GM19455 (cell line): ENCODE measurements at regions not wholly inside any gene's neighbourhood (a gene's known extent, or its start where the extent isn't known, plus 50 kb on each side); places are given as distances from the start of the nearest gene placed in this dataset.
"Not testable (repeated sequence)": the region's sequence is repeated elsewhere in the genome, so short reads cannot be mapped to it uniquely, and the experiment has no call there.

Experiments used
- ATAC-seq: cut with Tn5 transposase; IDR thresholded peaks from one replicate; pipeline ENCODE4 v1.9.1; 2021; ENCODE audit not compliant: unreplicated experiment

DNA sequence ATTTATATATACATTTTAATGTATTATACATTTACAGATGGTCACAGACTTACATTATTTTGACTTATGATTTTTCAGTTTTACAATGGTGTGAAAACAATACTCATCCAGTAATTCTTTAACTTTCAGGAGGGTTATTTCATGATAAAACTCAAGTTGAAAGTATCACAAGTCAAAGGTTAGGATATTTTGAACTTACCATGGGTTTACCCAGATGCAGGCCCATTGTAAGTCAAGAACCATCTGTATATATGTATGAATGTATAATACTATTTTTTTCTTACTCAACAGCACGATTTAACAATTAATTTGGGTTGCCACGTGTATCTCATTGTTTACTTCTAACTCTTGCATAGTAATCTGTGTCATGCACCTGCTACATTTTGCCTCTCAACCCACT, 1002.0 kb downstream of the OTOL1 start:
- ATAC-seq = no peak

DNA sequence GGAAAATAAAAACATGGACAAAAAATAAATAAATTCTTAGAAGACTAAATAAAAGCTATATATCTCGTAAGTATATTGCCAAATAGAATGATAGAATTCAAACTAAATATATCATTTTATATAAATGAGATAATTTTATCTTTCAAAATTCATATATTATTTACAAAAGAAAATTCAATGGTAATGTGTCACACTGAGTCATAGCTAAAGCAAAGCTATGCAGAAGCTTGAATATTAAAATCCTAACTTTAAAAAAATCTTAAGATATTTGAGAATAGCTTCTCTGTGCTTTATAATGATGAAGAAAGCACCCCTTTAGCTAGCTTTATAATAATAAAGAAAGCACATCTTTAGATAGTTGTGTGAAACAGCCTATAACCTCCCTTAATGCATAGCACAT, 1010.8 kb downstream of the OTOL1 start:
- no peak for ATAC-seq

DNA sequence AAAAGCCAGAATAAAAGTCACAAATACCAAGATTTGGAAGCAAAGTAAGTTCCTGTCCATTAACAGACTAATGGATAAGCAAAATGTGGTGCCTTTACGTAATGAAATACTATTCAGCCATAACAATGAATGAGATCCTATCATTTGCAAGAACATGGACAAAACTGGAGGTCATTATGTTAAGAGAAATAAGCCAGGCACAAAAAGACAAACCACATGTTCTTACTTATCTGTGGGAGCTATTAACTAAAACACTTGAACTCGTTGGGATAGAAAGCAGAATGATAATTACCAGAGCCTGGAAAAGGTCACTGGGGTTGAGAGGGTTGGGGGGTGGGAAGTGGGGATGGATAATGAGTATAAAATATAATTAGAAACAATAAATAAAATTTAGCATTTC, 1015.9 kb downstream of the OTOL1 start:
- no peak for ATAC-seq

DNA sequence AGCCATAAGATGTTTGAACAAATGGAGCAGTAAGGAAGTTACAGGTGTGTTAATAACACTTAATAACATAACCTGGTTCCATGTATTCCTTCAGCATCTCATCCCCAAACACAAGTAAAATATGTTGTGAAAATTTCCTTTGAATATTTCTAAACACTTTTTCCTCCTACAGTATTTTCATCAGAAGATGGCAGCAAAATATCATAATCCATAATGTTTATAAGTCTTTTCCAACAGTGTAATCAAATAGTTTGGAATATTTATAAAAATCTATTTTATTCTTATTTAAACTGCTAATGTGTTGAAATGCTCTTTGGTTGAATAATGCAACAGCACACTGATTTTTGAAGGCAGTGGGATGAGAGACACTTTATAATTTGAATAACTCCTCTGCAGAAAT, 1020.5 kb downstream of the OTOL1 start:
- no peak for ATAC-seq

DNA sequence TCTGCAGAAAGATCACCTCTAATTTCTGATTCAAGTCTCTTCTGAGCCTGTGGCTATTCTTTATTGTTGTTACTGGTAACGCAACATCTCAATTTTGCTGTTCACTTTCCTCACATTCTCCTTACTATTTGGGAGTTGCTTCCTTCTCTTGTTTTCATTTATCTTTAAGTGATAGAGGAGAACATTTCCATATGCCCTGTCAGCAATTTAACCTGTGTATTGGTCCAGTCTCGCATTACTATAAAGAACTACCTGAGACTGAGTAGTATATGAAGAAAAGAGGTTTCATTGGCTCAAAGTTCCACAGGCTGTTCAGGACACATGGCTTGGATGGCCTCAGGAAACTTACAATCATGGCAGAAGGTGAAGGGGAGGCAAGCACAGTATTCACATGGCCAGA, 1025.1 kb downstream of the OTOL1 start:
- ATAC-seq = no peak

DNA sequence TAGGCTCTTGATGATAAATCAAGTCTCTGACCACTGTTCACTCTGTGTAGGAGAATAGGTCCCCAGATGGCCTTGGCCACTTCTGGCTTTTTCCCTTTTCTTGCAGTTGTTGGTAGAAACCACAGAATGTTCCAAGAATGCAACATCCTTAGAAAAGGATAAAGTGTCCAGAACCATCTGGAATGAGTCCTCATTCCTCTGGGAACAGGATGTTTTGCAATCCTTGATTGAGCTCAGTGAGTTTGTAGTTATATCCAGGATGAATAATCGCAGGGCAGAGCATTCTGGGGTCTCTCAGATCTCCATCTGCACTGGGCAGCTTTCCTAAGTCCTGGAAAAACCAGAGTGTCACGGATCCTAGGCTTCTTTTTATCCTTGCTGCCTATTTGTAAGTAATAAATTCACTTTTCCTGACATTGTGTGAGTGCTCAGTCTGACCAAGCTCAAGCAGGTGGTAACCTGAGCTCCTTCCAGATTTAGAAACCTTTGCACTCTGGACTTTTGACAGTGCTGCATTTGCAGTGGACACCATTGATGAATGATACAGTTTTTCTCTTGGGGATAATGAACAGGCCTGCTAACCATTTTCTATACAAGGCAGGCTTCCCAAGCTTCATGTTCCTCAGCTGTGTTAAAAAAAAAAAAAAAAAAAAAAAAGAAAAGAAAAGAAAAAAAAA, 1028.6 kb downstream of the OTOL1 start:
- ATAC-seq = no peak

DNA sequence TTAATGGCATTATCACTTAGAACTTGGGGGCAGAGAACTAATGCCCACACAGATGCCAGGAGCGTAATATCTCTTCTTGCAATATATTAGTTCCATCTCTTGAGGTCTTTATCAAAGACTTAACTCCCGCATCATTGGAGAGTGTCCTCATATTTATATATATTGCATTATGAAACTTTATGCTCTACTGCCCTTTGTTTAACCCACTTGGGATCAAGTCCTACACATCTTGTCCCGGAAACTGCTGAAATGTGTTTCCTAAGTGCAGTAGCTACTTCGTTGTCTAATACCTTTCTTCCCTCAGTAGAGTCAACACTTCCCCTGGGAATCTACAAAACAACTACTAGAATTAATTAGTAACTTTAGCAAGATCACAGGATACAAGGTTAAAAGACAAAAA, 1029.2 kb downstream of the OTOL1 start:
- no peak for ATAC-seq

DNA sequence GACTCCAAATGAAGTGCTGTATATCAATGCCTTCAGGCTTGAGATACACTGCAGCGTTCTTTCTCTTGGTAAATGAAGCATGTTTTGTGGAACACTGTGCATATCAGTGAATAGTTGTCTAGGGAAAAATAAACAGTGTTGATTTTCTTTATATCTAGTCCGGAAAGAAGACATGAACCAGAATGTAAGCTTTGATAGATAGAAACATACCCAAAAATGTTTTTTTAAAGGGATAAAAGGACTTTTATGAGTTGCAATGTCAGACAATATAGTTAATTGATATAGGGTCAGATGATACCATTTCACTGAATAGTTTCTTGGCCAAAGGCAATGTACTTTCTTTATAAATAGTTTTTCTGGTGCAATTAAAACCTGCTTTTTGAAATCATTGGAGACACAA, 1037.8 kb downstream of the OTOL1 start:
- ATAC-seq = no peak

DNA sequence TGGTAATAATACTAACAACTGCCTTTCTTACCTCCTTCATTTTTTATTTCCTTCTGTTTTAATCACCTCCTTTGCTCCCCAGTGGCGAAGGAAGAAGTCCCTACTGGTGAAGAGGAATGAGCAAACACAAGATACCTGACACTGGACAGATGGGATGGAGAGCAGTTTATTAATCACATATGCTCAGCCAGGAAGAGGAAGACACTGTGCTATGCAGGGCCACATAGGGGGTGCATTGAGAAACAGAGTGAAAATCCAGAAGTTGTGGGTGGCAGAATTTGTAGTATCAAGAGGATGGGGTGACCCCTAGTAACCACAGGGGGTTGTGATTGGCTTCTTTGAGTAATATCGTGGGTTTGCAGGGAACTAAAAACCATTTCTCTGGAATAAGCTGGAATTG, 1041.9 kb downstream of the OTOL1 start:
- ATAC-seq = no peak

DNA sequence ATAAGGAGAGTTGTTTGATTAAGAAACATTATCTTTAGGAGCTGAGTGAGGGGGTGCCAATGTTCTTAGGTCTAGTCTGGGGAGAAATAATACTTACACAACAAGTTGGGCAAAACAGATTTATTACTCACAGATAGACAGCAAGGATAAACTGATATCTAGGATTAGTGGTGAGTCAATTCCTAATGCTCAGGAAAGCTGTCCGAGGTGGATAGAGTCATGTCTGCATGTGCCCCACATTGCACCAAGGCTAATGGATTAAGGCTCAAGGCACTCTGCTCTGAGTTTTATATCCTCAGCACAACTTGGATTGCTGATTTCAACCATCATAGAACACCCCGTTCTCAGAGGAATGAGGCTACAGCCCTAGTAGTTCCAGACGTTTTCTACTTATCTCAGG, 1042.3 kb downstream of the OTOL1 start:
- no peak for ATAC-seq

DNA sequence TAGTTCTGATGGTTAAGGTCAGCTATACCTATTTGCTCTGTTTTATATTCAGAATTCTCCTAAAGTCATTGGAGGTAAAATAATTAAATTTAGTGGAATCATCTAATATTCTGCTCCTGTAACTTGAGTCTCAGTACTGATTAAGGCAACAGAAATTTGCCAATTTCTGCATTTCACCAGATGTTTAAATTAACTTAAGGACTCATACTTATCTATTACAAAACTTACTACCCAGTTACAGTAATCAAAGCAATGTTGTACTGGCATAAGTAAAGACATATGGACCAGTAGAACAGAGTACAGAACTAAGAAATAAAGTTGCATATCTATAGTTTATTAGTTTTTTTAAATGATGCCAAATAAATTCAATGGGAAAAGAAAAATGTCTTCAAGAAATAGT, 1043.8 kb downstream of the OTOL1 start:
- no peak for ATAC-seq

DNA sequence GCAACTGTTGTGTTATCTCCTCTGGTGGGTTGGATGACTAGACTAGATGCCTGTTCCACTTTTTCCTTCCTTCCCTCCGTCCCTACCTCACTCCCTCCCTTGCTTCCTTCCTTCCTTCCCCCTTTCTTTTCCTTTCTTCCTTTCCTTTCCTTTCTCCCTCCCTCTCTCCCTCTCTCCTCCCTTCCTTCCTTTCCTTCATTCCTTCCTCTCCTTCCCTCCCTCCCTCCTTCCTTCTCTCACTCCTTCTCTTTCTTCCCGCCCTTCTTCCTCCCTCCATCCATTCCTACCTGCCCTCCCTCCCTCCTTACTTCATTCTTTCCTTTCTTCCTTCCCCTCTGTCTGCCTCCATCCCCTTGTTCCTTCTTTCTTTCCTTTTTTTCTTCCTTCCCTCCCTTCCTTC, 1045.3 kb downstream of the OTOL1 start:
- no peak for ATAC-seq

DNA sequence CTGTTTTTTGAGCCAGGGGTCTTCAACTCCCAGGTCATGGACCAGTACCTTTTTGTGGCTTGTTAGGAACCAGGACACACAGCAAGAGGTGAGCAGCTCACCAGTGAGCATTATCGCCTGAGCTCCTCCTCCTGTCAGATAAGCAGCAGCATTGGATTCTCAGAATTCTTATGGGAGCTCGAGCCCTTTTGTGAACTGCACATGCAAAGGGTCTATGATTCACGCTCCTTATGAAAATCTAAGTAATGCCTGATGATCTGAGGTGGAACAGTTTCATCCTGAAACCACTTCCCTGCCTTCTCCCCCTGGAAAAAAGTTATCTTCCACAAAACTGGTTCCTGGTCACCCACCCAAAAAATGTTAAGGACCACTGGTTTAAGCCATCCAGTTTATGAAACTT, 1047.6 kb downstream of the OTOL1 start:
- no peak for ATAC-seq

DNA sequence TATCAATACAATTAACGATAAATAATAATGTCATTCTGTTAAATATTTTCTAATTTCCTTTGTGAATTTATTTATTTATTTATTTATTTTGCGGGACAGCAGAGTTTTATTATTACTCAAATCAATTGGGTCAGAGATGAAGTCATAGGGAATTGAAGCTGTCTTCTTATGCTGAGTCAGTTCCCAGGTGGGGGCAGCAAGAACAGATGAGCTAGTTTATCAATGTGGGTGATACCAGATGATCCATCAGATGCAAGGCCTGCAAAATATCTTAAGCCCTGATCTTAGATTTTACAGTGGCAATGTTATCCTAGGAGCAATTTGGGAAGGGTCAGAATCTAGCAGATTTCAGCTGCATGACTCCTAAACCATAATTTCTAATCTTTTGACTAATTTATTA, 1050.3 kb downstream of the OTOL1 start:
- ATAC-seq = no peak

DNA sequence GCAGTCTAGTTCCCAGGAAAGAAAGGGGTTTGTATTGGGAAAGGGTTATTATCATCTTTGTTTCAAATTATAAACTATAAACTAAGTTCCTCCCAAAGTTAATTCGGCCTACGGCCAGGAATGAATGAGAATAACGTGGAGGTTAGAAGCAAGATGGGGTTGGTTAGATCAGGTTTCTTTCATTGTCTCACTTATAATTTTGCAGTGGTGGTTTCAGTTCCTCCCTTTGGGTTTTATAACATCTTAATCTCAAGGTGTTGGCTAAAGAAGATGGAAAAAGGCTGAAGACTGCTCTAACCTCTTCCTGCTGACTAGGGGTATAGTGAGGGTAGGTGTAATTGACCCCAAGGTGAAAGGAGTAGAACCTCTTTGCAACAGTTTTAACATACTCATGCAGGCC, 1050.7 kb downstream of the OTOL1 start:
- no peak for ATAC-seq

DNA sequence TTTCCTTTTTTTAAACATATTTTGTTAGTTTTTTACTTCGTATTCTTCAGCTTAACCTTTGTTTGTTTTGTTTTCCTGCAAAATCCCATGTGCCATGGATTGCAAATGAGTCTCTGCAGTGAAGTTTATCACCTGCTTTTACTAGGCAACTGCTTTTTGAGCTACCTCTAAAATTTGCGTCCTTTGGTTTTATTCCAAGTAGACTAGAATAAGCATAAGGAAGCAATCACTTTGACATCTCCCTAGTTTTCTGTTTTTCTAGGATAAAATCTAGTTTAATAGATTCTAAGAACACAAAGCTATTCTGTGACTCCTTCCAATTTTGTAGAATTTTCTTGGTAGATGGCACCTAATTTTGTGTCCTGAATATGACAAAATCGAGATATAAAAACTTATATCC, 1059.2 kb downstream of the OTOL1 start:
- ATAC-seq = no peak

DNA sequence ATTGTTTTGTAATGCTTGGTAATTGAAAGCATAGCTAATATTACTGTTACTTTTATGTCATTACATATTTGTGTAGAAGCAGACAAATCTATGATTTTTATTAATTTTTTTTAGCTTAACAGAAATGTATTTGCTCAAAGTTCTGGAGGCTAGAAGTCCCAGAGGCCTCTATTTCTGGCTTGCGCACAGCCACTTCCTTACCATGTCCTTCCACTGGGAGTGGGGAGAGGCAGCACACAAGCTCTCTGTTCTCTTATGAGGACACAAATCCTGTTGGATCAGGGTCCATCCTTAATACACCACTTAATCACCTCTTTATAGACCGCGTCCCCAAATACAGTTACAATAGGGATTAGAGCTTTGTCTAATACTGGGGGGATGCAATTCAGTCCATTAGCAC, 1061.4 kb downstream of the OTOL1 start:
- no peak for ATAC-seq

DNA sequence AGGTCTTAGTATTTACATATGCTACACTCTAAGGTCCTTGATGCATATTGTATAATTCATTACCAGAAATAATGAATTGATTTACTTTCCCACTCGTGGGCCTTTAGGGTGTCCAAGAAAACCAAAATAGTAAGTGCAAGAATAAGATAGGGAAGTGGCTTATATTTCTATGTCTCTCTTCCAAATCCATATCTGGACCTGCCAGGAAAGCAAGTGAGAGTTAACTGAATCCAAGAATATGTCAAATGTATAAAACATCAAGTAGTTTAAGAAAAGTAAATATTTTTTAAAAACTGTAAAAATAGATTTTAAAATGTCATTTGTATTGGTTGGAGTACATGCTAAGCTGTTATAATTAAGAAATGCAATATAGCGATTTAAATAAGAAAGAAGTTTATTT, 1072.1 kb downstream of the OTOL1 start:
- no peak for ATAC-seq

DNA sequence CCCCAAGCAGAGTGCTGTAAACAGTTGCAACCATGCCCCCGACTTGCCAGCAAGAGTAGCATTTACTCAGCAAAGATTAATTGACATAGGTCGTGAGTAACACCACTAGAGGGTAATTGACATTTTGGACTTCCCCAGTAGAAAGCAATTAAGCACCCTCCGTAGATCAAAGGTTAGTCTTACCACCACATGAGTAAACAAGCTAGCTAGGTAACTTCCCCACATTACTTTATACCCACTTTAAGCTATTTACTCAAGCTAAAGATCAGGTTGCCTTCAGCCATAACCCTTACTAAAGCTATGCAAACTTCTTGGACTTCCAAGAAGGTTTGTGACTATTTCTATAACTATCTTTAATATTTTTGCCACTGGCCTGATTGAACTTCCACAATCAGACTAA, 1072.7 kb downstream of the OTOL1 start:
- no peak for ATAC-seq

DNA sequence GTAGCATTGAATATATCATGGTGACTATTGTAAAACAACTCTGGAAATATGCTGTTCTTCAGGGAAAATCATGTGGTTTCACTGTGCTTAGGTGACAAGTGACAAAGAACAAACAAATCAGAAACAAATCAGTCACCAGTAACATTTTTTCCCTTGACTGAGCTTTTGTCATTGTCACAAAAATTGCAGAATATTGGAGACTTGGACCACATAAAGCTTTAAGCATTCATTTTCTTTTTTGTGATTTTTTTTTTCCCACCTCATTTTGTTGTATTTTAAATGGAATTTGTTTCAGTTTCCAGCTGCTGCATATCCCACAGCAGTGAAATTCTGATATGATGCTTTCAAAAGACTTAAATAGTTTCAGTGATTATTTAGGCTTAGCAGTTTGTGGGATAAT, 1088.4 kb downstream of the OTOL1 start:
- ATAC-seq = no peak

DNA sequence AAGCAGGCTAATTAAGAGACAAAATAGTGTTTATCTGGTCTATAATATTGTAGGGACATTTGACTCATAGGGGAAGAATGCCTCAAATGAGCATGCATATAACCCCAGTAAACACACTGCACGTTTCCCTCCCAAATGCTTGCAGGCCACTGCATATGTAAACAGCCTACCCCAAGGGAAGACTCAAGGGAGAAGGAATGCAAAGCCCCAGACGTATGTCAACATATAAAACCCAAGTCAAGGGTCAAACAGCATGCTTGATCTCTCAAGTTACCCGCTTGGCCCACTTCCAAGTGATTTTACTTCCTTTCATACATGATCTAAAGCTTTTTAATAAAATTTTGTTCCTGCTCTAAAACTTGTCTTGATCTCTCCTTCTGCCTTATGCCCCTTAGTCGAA, 1090.0 kb downstream of the OTOL1 start:
- no peak for ATAC-seq

DNA sequence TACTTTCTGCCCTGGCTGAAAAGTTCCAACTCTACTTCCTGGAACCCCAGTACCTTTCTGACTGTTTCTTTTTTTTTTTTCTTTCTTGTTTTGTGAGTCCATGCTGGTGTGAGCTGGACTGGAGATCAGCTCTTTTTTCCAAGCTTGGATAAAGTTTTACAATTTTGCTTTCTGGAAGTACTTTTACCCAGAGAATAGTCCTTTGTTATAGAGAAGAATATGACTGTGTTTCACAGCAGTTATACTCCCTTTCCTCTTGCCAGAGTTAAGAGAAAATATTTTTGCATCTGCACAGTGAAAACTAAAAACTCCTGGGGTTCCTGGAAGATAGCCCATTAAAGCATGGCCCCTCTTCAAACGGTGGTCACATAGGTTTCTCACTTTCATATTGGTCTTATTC, 1100.6 kb downstream of the OTOL1 start:
- no peak for ATAC-seq

DNA sequence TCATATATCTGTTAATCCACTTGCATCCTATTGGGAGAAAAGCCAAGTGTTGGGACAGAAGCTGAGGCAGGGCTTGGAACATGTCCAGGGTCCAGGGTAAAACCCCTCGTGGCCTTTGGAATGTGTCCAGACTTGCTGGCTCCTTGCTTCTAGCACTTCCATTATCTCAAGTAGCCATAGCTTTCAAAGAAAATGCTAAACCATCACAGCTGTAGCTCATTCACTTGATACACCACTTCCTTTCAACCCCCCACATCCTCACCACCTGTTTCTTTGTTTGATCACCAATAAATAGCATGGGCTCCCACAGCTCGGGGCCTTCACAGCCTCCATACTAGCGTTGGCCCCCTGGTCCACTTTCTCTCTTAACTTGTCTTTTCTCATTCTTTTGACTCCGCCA, 1101.9 kb downstream of the OTOL1 start:
- not testable (repeated sequence) for ATAC-seq

DNA sequence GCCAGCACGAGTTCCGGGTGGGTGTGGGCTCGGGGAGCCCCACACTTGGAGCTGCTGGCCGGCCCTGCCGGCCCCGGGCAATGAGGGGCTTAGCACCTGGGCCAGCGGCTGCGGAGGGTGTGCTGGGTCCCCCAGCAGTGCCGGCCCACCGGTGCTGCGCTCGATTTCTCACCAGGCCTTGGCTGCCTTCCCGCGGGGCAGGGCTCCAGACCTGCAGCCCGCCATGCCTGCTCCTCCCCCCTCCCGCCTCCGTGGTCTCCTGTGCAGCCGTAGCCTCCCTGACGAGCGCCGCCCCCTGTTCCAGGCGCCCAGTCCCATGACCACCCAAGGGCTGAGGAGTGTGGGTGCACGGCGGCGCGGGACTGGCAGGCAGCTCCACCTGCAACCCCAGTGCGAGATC, 1103.1 kb downstream of the OTOL1 start:
- ATAC-seq = not testable (repeated sequence)
